ENCODE measurements at regions not wholly inside any gene's neighbourhood (a gene's known extent, or its start where the extent isn't known, plus 50 kb on each side); places are given as distances from the start of the nearest gene placed in this dataset.
"Not testable (repeated sequence)": the region's sequence is repeated elsewhere in the genome, so short reads cannot be mapped to it uniquely, and the experiment has no call there.

DNA sequence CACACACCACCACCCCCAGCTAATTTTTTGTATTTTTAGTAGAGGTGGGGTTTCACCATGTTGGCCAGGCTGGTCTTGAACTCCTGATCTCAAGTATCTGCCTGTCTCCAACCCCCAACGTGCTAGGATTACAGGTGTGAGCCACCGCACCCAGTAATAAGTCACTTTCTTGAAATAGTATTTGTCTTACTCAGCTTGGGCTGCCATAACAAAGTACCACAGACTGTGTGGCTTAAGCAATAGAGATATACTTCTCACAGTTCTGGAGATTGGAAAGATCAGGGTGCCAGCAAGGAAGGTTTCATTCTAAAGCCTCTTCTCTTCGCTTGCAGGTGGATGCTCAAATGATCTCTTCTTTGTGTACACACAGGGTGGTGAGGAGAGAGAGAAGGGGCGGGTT is 99.8 kb downstream of the ARRDC3 start:
- DNase-seq, result no peak

DNA sequence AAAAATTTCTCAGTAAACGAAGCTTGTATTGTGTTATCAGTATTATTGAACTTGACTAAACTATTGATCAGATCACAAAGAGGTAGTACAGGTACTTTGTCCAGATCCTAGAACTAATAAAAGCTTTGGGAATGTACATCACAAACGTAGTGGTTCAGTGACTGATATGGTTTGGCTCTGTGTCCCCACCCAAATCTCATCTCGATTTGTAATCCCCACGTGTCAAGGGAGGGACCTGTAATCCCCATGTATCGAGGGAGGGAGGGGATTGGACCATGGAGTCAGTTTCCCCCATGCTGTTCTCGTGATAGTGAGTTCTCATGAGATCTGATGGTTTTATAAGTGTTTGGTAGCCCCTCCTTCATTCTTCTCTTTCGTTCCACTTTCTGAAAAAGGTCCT is 100.9 kb downstream of the ARRDC3 start:
- no peak for DNase-seq

DNA sequence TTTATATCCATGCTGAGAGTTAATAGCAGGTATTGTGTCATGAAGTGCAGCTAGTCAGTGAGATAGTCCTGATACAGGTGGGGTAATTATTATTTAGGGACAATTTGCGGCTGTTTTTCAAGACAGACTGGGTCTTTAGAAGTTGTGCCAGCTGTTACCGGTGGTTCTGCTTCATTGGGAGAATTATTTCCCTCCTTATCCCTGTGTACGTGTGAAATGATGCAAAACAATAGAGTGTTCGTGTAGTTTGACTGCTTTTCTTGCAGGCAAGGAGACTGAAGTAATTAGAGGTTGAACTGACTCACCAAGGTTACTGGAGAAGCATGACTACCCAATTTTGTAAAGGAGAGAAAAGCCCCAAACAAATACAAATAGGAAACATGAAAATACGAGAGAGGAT is 101.7 kb downstream of the ARRDC3 start:
- DNase-seq, result no peak

DNA sequence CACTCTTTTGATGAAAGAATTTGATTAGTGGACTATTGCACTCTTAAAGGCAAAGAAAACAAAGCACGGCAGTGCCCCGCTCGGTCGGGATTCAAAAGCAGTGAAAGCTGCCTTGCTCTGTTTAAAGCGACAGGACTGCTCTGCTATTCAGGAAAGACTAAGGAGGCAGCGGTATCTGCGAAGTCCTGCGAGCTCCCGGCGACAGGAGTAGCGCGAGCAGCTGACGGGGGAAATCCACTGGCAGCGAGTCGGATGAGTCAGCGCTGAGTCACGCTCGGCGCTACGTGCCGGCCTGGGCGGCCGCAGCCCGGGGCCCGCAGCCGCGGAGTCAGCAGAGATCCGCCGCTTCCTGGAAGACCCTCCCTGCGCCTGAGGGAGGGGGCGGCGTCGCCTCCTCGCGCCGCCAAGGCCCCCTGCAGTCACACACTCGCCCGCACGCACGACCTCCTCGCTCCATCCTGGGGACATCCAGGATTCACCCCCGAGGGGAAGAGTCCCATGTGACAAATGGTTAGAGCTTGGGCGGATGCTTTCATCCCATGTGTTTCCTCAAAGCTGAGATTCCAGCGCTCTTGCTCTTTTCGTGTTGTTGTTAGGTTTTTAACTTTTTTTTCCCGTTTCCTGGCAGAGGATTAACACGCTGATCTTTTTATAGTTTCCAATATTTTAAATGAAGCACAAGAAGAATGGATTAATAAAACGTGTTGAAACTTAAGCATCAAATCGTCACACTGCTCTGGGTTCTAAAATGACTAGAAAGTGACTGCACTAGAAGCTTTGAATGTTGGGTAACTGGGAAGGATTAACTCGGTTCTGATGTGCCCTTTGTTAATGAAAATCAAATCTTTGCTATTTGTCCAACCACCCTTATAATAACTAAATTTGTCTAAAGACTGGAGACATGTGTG is 102.5 kb downstream of the ARRDC3 start:
- DNase-seq, result peak; percentile 88

DNA sequence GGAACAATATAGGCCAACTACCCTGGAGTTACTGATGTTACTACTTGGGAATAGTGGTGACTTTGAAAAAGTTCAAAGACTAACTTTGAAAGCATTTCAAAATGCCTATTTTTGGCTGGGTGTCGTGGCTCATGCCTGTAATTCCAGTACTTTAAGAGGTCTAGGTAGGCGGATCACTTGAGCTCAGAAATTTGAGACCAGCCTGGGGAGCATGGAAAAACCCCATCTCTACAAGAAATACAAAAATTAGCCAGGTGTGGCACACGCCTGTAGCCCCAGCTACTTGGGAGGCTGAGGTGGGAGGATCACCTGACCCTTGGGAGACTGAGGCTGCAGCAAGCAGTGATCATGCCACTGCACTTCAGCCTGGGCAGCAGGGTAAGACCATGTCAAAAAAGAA is 105.3 kb downstream of the ARRDC3 start:
- DNase-seq, result no peak

DNA sequence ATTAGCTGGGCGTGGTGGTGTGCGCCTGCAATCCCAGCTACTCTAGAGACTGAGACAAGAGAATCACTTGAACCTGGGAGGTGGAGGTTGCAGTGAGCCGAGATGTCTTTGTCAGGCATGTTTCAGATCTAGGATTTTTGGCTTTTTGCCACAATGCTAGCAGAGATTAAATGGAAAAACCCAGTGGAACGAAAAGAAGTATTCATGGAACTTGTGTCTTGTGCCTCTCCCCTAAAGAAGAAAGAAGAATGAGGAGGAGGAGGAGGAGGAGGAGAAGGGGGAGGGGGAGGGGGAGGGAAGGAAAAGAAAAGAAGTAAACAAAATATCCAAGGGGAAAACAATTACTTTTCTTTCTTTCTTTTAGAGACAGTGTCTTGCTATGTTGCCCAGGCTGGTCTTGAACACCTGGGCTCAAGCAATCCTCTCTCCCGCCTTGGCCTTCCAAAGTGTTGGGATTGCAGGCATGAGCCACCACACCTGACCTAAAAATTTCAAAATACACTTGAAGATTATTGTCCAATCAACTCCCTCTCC is 106.0 kb downstream of the ARRDC3 start:
- DNase-seq, result no peak

DNA sequence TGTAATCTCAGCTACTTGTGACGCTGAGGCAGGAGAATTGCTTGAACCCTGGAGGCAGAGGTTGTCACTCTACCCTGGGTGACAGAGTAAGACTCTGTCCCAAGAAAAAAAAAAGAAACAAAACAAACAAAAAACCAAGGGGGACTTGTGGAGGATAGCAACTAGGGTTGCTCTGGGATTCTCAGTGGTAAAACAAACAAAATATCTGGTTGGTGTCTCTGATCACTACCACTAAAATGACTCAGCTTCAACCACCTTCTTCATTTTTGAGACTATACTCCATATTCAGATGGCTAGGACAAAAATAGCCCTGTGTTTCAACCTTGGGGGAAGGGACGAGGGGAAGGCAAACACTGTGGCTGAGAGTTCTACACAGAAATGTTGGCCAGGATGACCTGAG is 110.3 kb downstream of the ARRDC3 start:
- no peak for DNase-seq

DNA sequence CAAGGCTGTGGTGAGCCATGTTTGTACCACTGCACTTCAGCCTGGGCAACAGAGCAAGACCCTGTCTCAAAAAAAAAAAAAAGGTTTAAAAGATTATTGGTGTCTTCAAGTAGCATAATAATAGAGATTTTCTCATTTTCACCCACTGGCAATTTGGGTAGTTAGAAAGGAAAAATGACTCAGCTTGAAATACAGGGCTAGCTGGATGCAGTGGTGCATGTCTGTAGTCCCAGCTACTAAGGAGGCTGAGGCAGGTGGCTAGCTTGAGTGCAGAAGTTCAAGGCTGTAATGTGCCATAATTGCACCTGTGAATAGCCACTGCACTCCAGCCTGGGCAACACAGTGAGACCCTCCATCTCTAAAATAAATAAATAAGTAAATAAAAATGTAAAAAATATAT is 111.1 kb downstream of the ARRDC3 start:
- no peak for DNase-seq

DNA sequence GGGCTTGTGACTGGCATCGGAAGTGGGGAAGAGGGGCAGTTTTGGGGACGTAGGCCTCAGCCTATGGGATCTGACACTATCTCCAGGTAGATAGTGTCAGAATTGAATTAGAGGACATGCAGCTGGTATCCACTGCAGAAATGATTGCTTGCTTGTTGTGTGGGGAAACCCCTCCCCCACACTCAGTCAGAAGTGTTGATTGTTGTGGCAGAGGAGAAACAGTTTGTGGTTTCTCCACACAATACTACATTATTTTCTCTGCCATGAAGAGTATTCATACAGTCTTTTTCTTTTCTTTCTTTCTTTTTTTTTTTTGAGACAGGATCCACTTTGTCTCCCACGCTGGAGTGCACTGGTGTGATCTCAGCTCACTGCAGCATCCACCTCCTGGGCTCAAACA is 113.9 kb downstream of the ARRDC3 start:
- DNase-seq, result no peak

DNA sequence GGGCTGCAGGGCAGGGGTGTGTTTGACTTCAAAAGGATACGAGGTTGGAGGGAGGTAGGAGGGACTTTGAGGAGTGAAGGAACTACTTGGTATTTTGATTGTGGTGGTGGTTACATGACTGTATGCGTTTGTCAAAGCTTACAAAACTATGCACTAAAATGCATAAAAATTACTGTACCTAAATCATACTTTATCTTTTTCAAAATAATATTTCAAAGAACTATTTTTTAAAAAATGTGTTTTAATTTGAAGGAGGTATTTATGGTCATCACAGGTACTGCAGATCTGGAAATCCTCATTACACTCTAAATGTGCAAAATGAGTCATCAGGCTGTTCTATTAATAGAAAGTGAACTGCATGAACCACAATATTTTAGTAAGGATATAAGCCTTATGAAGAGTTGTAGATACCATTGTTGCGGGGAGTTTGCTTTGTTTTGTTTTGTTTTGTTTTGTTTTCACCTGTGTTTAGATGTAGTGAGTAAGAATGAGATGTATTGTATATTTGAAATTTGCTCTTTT is 116.9 kb downstream of the ARRDC3 start:
- DNase-seq, result no peak

DNA sequence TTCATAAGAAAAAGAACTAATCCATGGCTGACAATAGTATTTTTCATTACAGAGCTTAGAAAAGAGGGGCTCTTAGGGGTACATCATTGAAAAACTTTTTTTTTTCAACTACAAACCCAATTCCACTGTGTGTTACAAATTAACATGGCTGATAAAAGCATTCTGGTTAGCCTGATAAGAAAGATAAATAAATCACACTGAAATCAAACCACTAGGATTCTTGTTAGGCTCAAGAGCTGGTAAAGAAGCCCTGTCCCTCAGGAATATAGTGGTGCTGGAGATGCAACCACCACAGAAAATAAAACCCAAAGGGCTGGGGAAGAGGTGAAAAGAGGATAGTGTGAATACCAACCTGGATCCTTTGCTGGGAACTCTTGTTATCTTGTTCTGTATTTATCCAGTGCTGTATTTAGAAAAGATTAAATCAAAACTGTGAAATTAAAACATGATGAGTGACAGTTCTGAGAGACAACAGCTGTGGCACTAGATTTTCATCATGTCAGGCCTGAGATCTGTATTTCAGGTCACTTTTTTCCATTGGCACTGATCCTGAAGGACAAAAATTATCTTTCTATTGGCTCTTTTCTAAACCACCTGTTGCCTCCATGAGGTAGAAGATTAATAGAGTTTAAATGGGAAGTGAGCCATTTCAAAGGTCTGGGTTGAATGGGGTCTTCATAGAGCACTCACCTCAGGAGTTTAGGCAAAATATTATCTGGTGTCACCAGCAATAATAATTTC is 118.6 kb downstream of the ARRDC3 start:
- no peak for DNase-seq

DNA sequence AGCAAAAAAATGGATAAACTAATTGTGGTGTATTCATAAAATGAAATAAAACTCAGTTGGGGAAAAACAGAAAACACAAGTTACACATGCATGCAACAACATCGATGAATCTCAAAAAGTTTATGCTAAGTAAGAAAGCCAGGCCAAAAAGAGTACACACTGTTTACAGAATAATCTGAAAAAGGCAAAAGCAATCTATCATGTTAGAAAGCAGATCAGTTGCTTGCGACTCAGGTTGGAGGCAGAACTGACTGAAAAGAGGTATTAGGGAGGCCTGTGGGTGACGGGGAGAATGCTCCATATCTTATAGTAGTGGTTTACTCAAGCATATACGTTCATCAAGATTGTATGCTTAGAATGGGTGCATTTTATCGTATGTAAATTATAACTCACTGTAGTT is 119.2 kb downstream of the ARRDC3 start:
- no peak for DNase-seq

DNA sequence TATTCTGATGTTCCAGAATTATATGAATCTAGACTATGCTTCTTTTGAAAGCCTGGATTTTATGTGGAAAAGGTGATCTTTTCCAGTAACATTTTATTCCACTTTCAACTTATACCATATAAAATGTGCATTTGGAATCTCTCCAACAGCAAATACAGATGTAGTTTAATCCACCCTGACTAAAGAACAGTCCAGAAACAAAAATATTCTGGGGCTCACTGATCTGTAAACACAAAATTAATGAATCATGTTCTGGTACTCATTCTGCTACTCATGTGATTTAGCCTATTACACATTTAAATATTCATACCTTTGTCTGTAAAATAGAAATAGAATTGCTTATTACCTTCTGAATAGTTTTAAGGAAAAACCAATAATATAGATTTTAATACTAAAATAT is 125.8 kb downstream of the ARRDC3 start:
- no peak for DNase-seq

DNA sequence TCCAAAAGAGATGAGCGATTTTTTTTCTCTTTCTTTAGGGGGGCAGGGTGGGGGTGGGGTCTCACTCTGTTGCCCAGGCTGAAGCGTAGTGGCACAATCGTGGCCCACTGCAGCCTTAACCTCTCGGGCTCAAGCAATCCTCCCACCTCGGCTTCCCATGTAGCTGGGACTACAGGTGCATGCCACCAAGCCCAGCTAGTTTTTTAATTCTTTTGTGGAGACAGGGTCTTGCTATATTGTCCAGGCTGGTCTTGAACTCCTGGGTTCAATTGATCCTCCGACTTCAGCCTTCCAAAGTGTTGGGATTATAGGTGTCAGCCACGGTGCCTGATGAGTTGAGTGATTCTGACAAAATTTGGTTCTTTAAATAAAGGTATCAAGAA is 127.0 kb downstream of the ARRDC3 start:
- no peak for DNase-seq

DNA sequence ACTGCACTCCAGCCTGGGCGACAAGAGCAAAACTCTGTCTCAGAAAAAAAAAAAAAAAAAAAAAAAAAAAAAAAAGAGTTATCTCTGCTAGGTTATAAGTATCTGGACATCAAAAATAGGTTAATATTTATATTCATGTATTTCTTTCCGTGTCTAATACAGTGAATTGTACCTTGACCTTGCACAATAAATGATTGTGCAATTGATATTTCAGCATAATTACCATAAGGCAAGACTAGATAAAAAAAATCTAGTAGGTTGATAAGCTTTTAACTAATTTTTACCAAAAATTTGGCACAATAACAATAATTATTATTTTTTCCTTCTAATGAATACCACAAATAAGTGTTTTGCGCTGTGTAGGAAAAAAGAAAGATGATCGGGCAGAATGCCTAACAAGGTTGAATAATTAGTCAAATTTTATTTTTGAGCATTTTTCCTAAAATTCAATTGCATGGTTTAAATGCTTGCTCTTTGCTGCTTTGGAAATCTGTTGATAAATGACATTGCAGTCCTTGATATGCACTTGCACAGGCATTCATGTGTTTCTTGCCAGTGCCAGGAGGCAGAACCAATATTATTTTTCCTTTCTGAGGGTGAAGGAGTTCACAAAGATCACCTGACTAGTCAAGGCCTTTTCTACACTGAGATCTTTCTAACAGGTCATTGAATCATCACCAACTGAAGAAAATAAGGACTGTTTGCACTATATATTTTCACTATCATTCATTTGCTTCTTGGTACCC is 127.5 kb downstream of the ARRDC3 start:
- DNase-seq, result no peak

DNA sequence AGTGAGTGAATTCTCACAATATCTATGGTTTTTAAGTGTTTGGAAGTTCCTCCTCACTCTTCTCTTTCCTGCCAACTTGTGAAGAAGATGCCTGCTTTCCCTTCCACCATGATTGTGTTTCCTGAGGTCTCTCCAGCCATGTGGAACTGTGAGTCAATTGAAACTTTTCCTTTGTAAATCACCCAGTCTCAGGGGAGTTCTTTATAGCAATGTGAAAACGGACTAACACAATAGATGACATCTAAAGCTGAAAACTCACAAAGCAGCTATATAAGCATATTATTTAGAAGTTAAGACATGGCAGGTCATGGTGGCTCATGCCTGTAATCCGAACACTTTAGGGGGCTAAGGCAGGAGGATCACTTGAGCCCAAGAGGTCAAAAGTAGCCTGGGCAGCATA is 130.2 kb downstream of the ARRDC3 start:
- DNase-seq, result no peak

DNA sequence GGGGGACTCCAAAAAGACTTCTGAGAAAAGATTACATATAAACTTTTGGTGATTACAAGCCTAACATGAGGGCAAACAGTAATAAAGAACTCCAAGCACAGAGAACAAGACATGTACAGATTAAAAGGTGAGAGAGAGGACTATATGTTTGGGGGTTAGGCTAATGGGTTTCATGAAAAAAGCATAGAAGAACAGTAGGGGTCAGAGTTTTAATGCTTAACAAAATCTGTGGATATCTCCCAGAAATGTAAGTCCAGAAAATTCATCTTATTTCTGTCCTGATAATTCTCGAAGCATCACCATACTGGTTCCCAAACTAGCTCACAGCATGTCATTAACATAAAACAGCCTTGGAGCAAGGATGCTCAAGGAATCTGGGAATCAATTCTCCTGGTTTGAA is 137.2 kb downstream of the ARRDC3 start:
- no peak for DNase-seq

DNA sequence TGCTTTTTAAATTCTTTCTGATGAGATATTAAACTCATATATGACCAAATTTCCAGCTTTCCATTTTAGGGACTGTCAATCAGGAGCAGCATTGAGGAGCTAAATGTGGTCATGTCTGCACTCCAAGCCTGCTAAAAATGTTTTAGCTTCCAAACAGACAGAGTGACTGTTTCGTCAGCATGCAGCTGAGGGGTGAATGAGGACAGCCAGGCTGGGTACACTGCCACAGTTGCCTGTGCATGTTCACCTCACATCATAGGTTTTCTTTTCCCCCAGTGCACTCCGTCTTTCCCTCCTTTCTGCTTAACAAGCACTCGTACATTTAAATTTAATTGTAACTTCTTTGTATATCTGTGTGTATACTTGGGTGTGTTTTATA is 138.1 kb downstream of the ARRDC3 start:
- DNase-seq, result no peak

DNA sequence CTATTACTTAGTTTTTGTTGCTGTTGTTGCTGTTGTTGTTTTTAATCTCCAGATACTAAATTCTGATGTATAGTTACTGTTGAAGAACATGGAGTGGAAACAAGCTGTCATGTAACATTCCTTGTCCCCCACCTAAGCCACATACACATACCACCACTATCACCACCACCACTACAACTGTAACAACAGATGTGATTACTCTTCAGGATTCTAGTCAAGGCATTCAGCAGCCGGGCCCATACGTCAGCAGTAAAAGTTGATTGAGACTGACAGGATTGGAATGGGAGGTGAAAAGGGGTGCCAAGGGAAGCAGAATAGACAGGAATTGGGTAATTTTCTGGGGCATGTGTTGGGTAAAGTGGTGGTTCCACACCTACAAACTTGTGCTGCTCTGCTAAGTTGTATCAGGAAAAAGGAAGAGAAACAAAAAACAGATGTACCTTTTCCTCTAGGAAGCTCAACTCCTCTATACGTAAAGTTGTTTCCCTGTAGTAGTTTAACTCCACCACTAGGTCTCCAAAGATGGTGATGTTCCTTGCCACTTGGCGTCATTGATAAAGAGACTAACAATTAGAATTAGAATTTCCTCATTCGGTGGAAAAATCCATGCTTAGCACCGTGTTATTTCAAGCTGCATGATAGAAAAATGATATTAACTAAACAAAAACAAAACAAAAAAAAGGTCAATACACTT is 138.6 kb downstream of the ARRDC3 start:
- no peak for DNase-seq

DNA sequence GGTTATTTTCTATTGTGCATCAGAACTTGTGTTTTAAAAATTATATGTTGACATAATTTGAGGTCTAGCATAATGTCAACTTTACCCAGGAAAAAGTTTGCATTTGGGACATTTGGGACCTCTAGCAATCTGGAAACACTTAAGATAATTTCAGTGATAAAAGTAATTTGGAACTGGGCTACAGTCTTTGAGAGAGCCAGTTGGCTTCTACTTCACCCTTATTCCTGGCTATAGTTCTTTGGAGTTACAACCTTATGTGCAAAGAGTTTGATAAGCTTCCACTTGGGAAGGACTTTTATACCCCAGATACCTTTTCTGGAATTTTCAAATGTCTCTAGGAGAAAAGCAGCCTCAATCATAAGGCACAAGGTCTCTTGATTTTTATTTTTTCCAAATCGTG is 139.3 kb downstream of the ARRDC3 start:
- no peak for DNase-seq

DNA sequence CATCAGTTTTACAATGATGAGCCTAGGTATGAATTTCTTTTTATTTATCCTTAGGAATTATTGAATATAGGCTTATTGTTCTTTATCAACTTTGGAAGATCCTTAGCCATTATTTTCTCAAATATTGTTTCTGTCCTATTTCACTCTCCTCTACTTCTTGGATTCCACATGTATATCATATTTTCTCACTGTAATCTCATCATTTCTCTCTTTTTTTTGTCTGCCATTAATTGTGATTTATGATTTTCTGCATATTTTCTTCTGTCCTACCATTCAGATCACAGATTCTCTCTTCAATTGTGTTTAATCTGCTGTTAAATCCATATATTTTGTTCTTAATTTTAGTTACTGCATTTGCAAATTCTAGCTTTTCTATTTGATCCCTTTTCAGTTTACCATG is 139.8 kb downstream of the ARRDC3 start:
- DNase-seq, result no peak

DNA sequence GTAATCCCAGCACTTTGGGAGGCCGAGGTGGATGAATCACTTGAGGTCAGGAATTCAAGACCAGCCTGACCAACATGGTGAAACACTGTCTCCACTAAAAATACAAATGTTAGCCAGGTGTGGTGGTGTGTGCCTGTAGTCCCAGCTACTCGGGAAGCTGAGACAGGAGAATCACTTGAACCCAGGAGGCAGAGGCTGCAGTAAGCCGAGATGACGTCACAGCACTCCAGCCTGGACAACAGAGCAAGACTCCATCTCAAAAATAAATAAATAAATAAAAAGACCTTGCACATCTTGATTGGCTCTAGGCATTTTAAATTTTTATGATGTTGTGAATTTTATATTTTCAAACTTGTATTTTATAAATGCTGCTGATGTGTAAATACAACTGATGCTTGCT is 141.7 kb downstream of the ARRDC3 start:
- DNase-seq, result not testable (repeated sequence)

DNA sequence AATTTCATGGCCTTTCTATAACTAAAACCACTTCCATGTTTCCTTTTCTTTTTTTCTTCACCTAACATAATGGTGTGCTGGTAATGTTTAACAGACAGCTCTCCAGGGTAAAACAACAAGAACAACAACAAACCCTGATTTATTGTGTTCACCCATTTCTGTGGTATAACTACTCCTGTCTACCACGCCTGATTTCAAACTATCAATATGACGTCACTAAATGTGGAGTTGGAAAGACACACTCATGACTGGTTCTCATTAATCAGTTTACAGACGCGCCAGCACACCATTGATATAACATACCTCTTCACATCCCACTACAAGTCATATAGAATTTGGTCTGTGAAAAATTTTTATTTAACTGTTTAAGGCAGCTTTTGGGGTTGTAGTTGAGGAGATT is 142.9 kb downstream of the ARRDC3 start:
- DNase-seq, result no peak

Data from activated CD4-positive, CD25-positive, alpha-beta regulatory T cell treated with anti-CD3 and anti-CD28 coated beads, Interleukin-2, amount 50 U/mL, for 72 hours (primary cell).